Activated T-helper 17 cell treated with anti-CD3 and anti-CD28 coated beads, Interleukin-2, amount 50 U/mL, for 72 hours (primary cell): ENCODE measurements at regions not wholly inside any gene's neighbourhood (a gene's known extent, or its start where the extent isn't known, plus 50 kb on each side); places are given as distances from the start of the nearest gene placed in this dataset.
"Not testable (repeated sequence)": the region's sequence is repeated elsewhere in the genome, so short reads cannot be mapped to it uniquely, and the experiment has no call there.

Experiments
- ATAC-seq: fragments of 150-1000 bp; cut with Tn5 transposase; replicated peaks from 2 replicates; pipeline ENCODE4 v1.10.0; 2021; ENCODE audit warnings: mild to moderate bottlenecking, moderate library complexity
- H3K27ac Mint-ChIP-seq: one replicate; pipeline ENCODE4 v1.8.0; 2022; ENCODE audit warnings: mixed read lengths
- H3K27me3 Mint-ChIP-seq: one replicate; pipeline ENCODE4 v1.8.0; 2022; ENCODE audit warnings: mixed read lengths
- H3K36me3 Mint-ChIP-seq: one replicate; pipeline ENCODE4 v1.8.0; 2022; ENCODE audit warnings: low read depth, mild to moderate bottlenecking, mixed read lengths
- H3K4me1 Mint-ChIP-seq: one replicate; pipeline ENCODE4 v1.8.0; 2022; ENCODE audit warnings: mixed read lengths
- H3K4me3 Mint-ChIP-seq: one replicate; pipeline ENCODE4 v1.8.0; 2022; ENCODE audit warnings: mild to moderate bottlenecking, mixed read lengths
- H3K9me3 Mint-ChIP-seq: one replicate; pipeline ENCODE4 v1.8.0; 2022; ENCODE audit warnings: mixed read lengths

DNA sequence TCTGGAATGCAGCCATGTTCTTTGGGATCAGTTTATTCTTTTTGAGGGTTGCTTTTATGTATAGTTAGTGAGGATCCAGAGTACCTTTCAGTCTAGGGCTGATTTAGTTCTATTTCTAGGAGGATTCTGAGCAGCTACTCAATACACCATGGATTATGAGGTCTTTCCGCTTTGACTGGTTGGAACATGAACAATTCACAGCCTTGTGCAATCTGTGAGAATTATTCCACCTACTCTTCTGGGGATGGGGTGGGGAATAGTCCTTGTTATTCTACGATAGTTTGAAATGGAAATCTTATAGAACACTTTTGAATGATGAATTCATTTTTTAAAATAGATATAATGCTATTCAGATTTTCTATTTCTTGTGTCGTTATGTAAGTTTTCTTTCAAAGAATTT lies 212.3 kb upstream of the ARRDC3 start:
- Mint-ChIP-seq H3K9me3 (peaks cover 5% of the 10 kb centered on the region), H3K4me1 (no peaks in the 10 kb centered on the region), H3K27ac (no peak overlapping the region)

DNA sequence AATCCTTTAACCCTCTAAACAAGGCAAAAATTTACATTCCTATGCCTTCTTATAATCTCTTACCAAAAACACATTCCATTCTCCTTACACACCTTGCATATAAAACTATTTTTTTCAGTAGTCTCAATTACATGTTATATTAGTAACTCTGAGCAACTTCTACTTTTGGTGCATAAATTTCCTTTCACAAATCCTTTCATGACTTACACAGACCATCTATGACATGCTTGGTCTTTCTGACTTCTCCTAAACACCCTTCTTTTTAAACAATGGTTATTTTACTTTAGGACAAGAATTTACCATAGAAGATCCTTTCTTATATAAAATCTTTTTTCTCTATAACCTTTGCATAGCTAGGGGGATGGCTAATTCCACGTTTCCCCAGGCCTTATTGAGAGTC lies 208.0 kb upstream of the ARRDC3 start:
- H3K36me3 Mint-ChIP-seq: no peaks in the 10 kb centered on the region
- H3K4me3 Mint-ChIP-seq: no peak overlapping the region
- H3K4me1 Mint-ChIP-seq: no peaks in the 10 kb centered on the region
- ATAC-seq: no peak
- H3K27ac Mint-ChIP-seq: no peak overlapping the region
- no peaks in the 10 kb centered on the region for H3K27me3 Mint-ChIP-seq
- H3K9me3 Mint-ChIP-seq: peaks cover 5% of the 10 kb centered on the region

More for the DNA sequence above, 212.3 kb upstream of the ARRDC3 start:
- Mint-ChIP-seq H3K27me3 (no peaks in the 10 kb centered on the region), H3K4me3 (no peak overlapping the region), H3K36me3 (no peaks in the 10 kb centered on the region)
- no peak for ATAC-seq

DNA sequence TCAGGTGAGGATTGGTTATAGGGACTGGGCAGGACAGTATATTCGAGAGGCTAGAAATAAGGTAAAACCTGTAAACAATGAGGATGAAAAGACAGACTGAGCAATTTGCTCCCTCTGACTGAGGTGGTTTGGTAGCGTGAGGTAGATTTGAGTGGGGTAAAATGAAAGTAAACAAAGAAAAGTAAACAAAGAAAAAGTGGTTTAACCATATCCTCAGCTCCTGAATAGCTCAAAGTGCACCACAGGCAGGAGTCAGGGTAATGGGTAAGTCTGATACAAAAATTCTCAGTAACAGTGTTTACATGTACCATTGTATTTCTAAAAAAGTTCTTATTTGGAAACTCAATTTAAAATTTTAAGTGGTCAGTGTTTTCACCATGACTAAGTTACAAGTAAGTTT lies 203.1 kb upstream of the ARRDC3 start:
- Mint-ChIP-seq H3K9me3 (peaks cover 5% of the 10 kb centered on the region), H3K4me1 (no peaks in the 10 kb centered on the region), H3K36me3 (no peaks in the 10 kb centered on the region), H3K27ac (no peak overlapping the region), H3K4me3 (no peak overlapping the region), H3K27me3 (no peaks in the 10 kb centered on the region)
- no peak for ATAC-seq

DNA sequence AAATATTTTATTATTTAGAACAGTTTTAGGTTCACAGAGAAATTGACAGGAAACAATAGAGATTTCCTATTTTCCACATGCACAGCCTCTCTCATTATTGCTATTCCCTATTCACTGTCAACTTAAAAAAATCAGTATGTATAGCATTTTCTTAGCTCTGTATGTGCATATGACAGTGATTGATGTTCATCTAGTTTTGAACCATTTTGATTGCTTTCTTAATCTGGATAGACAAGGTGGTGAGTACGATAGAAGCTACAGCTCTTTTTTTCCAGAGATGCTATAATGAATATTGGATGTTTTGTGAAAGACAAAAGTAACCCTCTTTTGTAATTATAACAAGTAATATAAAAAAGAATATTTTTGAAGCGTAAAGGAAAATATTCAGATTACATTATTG lies 201.2 kb upstream of the ARRDC3 start:
- Mint-ChIP-seq H3K27ac (no peak overlapping the region), H3K27me3 (no peaks in the 10 kb centered on the region), H3K36me3 (no peaks in the 10 kb centered on the region), H3K9me3 (no peaks in the 10 kb centered on the region), H3K4me1 (no peaks in the 10 kb centered on the region), H3K4me3 (no peak overlapping the region)
- ATAC-seq: no peak

DNA sequence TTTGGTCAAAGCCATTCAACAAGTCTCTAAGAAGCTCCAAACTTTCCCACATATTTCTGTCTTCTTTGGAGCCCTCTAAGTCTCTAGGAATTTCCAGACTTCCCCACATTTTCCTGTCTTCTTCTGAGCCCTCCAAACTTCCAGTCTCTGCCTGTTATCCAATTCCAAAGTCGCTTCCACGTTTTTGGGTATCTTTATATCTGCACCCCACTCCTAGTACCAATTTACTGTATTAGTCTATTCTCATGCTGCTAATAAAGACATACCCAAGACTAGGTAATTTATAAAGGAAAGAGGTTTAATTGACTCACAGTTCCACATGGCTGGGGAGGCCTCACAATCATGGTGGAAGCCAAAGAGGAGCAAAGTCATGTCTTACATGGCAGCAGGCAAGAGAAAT lies 182.9 kb upstream of the ARRDC3 start:
- H3K27me3 Mint-ChIP-seq, H3K4me3 Mint-ChIP-seq, ATAC-seq, H3K4me1 Mint-ChIP-seq, H3K36me3 Mint-ChIP-seq, H3K27ac Mint-ChIP-seq: not testable (repeated sequence)
- peaks cover 26% of the 10 kb centered on the region for H3K9me3 Mint-ChIP-seq

DNA sequence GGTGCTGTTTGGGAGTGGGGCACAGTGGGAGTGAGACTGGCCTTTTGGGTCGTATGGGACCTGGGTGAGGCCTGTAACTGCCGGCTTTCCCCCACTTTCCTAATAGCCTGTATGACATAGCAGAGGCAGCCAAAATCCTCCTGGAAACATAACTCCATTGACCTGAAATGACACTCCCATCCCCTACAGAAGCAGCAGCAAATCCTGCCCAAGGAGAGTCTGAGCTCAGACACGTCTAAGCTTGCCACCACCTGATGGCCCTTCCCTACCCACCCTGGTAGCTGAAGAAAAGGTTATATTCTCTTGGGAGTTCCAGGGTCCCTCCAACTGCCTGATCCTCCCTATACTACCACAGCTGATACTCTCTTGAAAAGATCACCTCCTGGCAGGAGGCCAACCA lies 179.8 kb upstream of the ARRDC3 start:
- H3K9me3 Mint-ChIP-seq: peaks cover 26% of the 10 kb centered on the region
- H3K27me3 Mint-ChIP-seq: no peaks in the 10 kb centered on the region
- H3K4me1 Mint-ChIP-seq: no peaks in the 10 kb centered on the region
- no peak overlapping the region for H3K4me3 Mint-ChIP-seq
- no peaks in the 10 kb centered on the region for H3K36me3 Mint-ChIP-seq
- H3K27ac Mint-ChIP-seq: no peak overlapping the region
- no peak for ATAC-seq

DNA sequence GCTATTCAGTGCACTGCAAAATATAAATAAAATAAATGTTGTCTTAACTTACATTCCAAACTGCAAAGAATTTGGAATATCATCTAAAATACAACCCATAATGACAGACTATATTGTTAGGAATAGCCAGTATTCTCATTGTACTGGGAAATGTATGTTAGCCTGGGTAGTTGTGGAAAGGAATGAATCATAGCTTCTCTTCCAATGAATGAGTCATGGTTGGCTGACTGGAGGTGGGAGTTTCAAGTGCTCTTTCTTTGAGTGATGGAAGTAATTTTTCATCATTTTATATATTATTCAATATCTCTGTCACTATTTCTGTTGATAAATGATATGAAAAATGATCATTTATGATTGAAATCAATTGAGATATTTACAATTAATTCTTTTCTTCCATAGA lies 158.6 kb upstream of the ARRDC3 start:
- no peaks in the 10 kb centered on the region for H3K27me3 Mint-ChIP-seq
- H3K36me3 Mint-ChIP-seq: no peaks in the 10 kb centered on the region
- H3K4me3 Mint-ChIP-seq: no peak overlapping the region
- no peak overlapping the region for H3K27ac Mint-ChIP-seq
- H3K9me3 Mint-ChIP-seq: no peaks in the 10 kb centered on the region
- H3K4me1 Mint-ChIP-seq: no peaks in the 10 kb centered on the region
- ATAC-seq: no peak

DNA sequence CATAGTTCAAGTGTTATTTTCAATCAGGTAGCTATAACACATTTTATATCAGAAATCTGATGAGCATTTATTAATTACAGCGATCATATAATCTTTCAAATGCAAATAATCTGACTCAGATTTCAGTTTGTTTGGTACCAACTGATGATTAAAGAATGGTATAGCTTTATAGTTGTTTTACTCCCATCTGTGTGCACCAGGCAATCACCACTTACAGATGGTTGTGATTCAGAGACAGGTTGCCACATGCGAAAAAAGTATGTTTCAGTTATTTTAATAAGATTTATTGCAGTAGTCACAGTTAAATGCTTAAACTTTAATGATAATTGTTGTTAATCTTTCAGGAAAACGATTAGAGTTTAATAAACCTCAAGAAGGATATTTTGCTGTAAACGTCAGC lies 155.1 kb upstream of the ARRDC3 start:
- Mint-ChIP-seq H3K27me3 (no peaks in the 10 kb centered on the region), H3K4me3 (no peak overlapping the region), H3K9me3 (no peaks in the 10 kb centered on the region), H3K27ac (no peak overlapping the region), H3K4me1 (no peaks in the 10 kb centered on the region), H3K36me3 (no peaks in the 10 kb centered on the region)
- no peak for ATAC-seq

DNA sequence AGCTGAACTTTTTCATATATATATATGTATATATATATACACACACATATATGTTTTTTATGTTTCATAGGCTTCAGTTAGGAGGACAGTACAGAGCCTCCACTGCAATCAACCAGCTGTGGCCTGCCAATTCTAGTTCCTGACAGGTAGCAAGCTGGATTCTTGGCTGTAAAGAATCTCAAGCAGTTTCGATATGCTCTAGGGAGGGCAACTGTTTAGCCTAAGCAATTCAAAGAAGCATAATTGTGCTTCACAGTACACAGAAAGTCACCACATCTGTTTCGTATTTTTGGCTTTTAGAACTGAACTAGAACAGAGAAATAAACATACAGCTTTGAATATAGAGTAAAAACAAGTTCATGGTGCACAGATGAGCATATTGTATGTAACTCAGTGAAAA lies 152.4 kb upstream of the ARRDC3 start:
- Mint-ChIP-seq H3K9me3 (no peaks in the 10 kb centered on the region), H3K36me3 (no peaks in the 10 kb centered on the region), H3K27ac (no peak overlapping the region), H3K4me3 (no peak overlapping the region), H3K27me3 (no peaks in the 10 kb centered on the region), H3K4me1 (no peaks in the 10 kb centered on the region)
- no peak for ATAC-seq

DNA sequence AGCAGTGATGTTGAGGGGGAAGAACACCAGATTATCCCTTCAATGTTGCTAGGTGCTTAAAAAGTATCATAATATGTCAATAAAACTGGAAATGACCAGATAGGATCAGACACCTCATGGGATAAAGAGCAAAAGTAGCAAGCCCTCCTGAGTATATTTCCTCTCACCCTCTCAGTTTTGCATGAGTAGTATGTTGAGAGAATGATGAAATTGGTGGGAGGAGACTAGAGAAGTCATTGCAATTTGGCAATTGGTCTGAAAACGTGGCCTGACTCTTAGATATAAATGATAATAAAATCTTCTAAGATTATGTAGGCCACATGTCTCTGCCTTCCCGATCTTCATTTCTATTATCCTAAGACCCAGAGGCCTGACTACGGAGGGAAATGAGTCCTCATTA lies 151.2 kb upstream of the ARRDC3 start:
- ATAC-seq: no peak
- H3K27ac Mint-ChIP-seq: no peak overlapping the region
- no peak overlapping the region for H3K4me3 Mint-ChIP-seq
- no peaks in the 10 kb centered on the region for H3K27me3 Mint-ChIP-seq
- no peaks in the 10 kb centered on the region for H3K4me1 Mint-ChIP-seq
- no peaks in the 10 kb centered on the region for H3K36me3 Mint-ChIP-seq
- H3K9me3 Mint-ChIP-seq: no peaks in the 10 kb centered on the region

DNA sequence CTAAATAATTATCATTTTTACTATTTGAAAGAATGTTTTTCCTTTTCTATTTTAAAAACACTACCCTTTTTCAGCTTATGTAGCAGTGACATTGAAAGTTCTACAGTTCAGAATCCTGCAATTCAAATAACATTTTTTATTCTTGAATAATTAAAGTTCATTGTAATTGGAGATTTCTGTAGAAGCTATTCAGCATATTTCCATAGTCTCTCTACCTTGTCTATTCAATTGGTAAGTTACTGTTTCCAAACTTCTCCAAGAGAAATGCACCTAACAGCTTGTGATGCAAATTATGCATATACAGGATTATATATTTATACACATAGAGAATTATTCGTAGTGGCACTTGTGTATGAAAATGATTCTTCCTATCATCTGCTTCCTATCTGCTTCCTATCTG lies 149.7 kb upstream of the ARRDC3 start:
- H3K36me3 Mint-ChIP-seq: no peaks in the 10 kb centered on the region
- H3K9me3 Mint-ChIP-seq: peaks cover 3% of the 10 kb centered on the region
- H3K4me3 Mint-ChIP-seq: no peak overlapping the region
- ATAC-seq: no peak
- no peaks in the 10 kb centered on the region for H3K27me3 Mint-ChIP-seq
- no peak overlapping the region for H3K27ac Mint-ChIP-seq
- no peaks in the 10 kb centered on the region for H3K4me1 Mint-ChIP-seq

DNA sequence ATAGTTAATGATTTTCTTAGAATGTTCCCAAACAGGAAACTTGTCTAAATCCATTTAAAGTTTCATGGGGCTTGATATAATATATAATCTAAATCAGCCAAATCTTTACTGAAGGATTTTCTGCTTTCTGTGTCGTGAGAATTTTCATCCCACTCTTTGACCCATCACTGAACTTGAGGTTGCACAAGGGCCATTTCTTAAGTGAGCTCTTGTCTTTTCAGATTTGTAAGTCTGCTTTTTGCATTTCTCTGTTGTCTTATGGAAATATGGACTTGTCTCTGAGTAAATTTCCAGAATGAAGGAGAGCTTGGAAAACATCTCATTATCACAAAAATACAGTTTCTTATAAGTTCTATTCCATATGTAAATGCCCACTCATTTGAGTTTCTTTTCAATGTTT lies 149.2 kb upstream of the ARRDC3 start:
- Mint-ChIP-seq H3K36me3 (no peaks in the 10 kb centered on the region), H3K27me3 (no peaks in the 10 kb centered on the region), H3K4me3 (no peak overlapping the region), H3K9me3 (peaks cover 3% of the 10 kb centered on the region), H3K4me1 (no peaks in the 10 kb centered on the region), H3K27ac (no peak overlapping the region)
- ATAC-seq: no peak

DNA sequence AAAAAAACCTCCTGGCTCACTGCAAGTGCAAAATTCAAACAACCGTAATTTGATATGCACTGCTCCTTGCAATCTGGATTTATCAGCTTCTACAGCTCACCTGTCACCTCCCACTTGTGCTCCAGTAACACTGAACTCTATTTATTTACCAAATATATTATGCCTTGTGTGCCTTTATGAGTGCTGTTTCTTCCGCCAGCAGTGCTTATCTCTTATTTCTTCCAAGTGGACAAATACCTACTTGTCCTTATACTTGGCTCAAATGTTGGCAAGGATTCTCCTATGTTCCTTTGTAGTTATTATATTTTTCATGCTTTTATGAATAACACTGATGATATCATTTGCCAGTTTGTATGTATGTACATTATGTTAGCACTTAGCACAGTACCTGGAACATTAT lies 145.7 kb upstream of the ARRDC3 start:
- no peak for ATAC-seq
- H3K27ac Mint-ChIP-seq: no peak overlapping the region
- no peaks in the 10 kb centered on the region for H3K27me3 Mint-ChIP-seq
- H3K4me1 Mint-ChIP-seq: no peaks in the 10 kb centered on the region
- H3K36me3 Mint-ChIP-seq: no peaks in the 10 kb centered on the region
- H3K9me3 Mint-ChIP-seq: peaks cover 3% of the 10 kb centered on the region
- H3K4me3 Mint-ChIP-seq: no peak overlapping the region

DNA sequence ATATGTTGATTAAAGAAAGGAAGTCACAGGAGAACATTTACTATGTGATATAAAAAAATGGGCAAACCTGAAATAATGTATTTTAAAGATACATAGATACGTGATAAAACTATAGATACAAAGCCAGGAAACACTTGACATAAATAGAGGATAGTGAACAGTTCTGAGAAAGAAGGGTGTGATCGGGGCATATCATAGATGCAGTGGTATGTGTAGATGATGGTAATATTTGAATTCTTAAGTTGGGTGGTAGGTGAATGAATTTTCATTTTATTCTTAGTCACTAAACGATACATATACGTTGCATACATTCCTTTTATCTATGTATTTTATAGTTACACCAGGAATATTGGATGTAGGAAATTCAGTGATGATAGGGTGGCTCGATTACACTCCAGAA lies 138.7 kb upstream of the ARRDC3 start:
- H3K27ac Mint-ChIP-seq: no peak overlapping the region
- no peak for ATAC-seq
- H3K27me3 Mint-ChIP-seq: no peaks in the 10 kb centered on the region
- no peaks in the 10 kb centered on the region for H3K4me1 Mint-ChIP-seq
- no peak overlapping the region for H3K4me3 Mint-ChIP-seq
- H3K36me3 Mint-ChIP-seq: no peaks in the 10 kb centered on the region
- H3K9me3 Mint-ChIP-seq: no peaks in the 10 kb centered on the region

DNA sequence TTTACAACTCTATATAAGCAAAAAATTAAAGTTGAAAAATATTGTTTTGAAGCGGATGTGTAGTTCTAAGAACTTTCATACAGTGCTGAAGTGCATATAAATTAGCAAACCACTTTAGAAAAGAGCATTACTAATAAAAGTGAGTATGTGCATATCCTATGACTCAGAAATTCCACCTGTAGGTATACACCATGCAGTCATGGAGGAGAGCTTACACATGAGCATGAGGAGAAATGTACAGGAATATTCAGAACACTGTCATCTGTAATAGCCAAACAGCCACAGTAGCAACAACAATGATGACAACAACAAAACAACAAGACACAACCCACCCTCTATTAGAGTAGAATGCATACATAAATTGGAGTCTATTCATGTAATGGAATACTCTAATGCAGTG lies 138.2 kb upstream of the ARRDC3 start:
- no peak overlapping the region for H3K27ac Mint-ChIP-seq
- no peaks in the 10 kb centered on the region for H3K36me3 Mint-ChIP-seq
- no peaks in the 10 kb centered on the region for H3K9me3 Mint-ChIP-seq
- H3K27me3 Mint-ChIP-seq: no peaks in the 10 kb centered on the region
- ATAC-seq: no peak
- no peak overlapping the region for H3K4me3 Mint-ChIP-seq
- H3K4me1 Mint-ChIP-seq: no peaks in the 10 kb centered on the region

DNA sequence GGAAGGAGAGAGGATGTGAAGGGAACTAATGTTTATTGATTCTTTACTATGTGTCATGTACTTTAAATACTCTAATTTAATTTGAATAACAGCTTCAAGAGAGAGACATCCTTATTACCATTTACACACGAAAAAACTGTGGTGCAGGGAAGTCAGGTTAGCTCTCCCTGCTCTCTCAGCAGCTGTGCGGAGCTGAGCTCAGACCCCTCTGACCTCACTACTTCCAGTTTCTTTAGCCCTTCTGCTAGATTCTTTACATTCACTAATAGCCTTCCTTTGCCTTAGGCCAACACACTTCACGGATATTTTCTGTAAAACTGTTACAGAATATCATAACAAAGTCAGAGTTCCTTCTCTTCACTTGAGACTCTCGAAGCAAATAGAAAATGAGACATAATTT lies 131.3 kb upstream of the ARRDC3 start:
- peaks cover 7% of the 10 kb centered on the region for H3K27me3 Mint-ChIP-seq
- no peak for ATAC-seq
- no peaks in the 10 kb centered on the region for H3K36me3 Mint-ChIP-seq
- no peak overlapping the region for H3K4me3 Mint-ChIP-seq
- H3K9me3 Mint-ChIP-seq: no peaks in the 10 kb centered on the region
- H3K27ac Mint-ChIP-seq: no peak overlapping the region
- H3K4me1 Mint-ChIP-seq: no peaks in the 10 kb centered on the region
